ENCODE measurements at regions not wholly inside any gene's neighbourhood (a gene's known extent, or its start where the extent isn't known, plus 50 kb on each side); places are given as distances from the start of the nearest gene placed in this dataset.

- TF ChIP-seq POLR2AphosphoS5 (IDR thresholded peaks at IDR 0.05) (no peak), POLR2A (IDR thresholded peaks at IDR 0.05) (no peak)
Measured at GRCh38 chr18:1452821-1453220, 548.1 kb downstream of the ADCYAP1 start.

All from stomach (tissue), 4 donors.